OCI-LY7 (cell line): ENCODE measurements at regions not wholly inside any gene's neighbourhood (a gene's known extent, or its start where the extent isn't known, plus 50 kb on each side); places are given as distances from the start of the nearest gene placed in this dataset.

Experiments
- EZH2phosphoT487 ChIP-seq: fragments of 200-600 bp; sonication (generic); IDR thresholded peaks from 2 replicates; pipeline ENCODE4 v1.6.1; 2018; ENCODE audit warnings: low read depth, borderline replicate concordance, mild to moderate bottlenecking, mixed run types, antibody characterized with exemption, low read length, moderate library complexity, mixed read lengths
- TF ChIP-seq, protein P1 (sequence below): fragments of 200-600 bp; sonication (generic); conservative IDR thresholded peaks from 2 replicates; pipeline ENCODE4 v1.5.1; 2014; ENCODE audit warnings: mild to moderate bottlenecking, antibody characterized with exemption, low read length, moderate library complexity, mixed read lengths

GRCh38 chr16:54720259-54720658 is 210.4 kb upstream of the IRX5 start:
- TF ChIP-seq, protein P1, sequence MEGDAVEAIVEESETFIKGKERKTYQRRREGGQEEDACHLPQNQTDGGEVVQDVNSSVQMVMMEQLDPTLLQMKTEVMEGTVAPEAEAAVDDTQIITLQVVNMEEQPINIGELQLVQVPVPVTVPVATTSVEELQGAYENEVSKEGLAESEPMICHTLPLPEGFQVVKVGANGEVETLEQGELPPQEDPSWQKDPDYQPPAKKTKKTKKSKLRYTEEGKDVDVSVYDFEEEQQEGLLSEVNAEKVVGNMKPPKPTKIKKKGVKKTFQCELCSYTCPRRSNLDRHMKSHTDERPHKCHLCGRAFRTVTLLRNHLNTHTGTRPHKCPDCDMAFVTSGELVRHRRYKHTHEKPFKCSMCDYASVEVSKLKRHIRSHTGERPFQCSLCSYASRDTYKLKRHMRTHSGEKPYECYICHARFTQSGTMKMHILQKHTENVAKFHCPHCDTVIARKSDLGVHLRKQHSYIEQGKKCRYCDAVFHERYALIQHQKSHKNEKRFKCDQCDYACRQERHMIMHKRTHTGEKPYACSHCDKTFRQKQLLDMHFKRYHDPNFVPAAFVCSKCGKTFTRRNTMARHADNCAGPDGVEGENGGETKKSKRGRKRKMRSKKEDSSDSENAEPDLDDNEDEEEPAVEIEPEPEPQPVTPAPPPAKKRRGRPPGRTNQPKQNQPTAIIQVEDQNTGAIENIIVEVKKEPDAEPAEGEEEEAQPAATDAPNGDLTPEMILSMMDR = no peak
- no peak for TF ChIP-seq EZH2phosphoT487
